GM23338 (cell line): ENCODE measurements at regions not wholly inside any gene's neighbourhood (a gene's known extent, or its start where the extent isn't known, plus 50 kb on each side); places are given as distances from the start of the nearest gene placed in this dataset.

Experiments used
- ATAC-seq: fragments of 200-7000 bp; cut with Tn5 transposase; 3 replicates; pipeline ENCODE4 v1.9.1; 2020
- DNase-seq: peaks from one replicate; pipeline ENCODE4 v3.0.0-alpha.2; 2015; ENCODE audit warnings: low spot score
- H2AFZ ChIP-seq: fragments of 200-600 bp; sonication (generic); 2 replicates; pipeline ENCODE4 v1.8.0; 2016; ENCODE audit warnings: antibody characterized with exemption, mild to moderate bottlenecking, moderate library complexity
- H3F3A ChIP-seq: fragments of 200-600 bp; sonication (generic); replicated peaks from 2 replicates; pipeline ENCODE4 v1.8.0; 2017; ENCODE audit warnings: antibody characterized with exemption, mixed run types, low read depth
- H3K27ac ChIP-seq: fragments of 200-600 bp; sonication (generic); 2 replicates; pipeline ENCODE4 v1.6.1; 2016; ENCODE audit warnings: low read depth
- H3K27me3 ChIP-seq: fragments of 200-600 bp; sonication (generic); 2 replicates; pipeline ENCODE4 v1.8.0; 2016; ENCODE audit warnings: mild to moderate bottlenecking, mixed run types, moderate library complexity; ENCODE audit not compliant: insufficient read depth
- H3K36me3 ChIP-seq: fragments of 200-600 bp; sonication (generic); 2 replicates; pipeline ENCODE4 v1.8.0; 2016; ENCODE audit warnings: mild to moderate bottlenecking; ENCODE audit not compliant: insufficient read depth
- H3K4me1 ChIP-seq: fragments of 200-600 bp; sonication (generic); 2 replicates; pipeline ENCODE4 v1.8.0; 2016; ENCODE audit warnings: mild to moderate bottlenecking, moderate library complexity; ENCODE audit not compliant: insufficient read depth
- H3K4me2 ChIP-seq: fragments of 200-600 bp; sonication (generic); 2 replicates; pipeline ENCODE4 v1.7.1; 2017; ENCODE audit warnings: mixed run types
- H3K4me3 ChIP-seq: fragments of 200-600 bp; sonication (generic); 2 replicates; pipeline ENCODE4 v1.6.1; 2016; ENCODE audit warnings: mixed run types
- H3K79me2 ChIP-seq: fragments of 200-600 bp; sonication (generic); replicated peaks from 2 replicates; pipeline ENCODE4 v1.8.0; 2017; ENCODE audit warnings: mild to moderate bottlenecking; ENCODE audit not compliant: insufficient read depth
- H3K9me2 ChIP-seq: fragments of 200-600 bp; sonication (generic); 2 replicates; pipeline ENCODE4 v1.8.0; 2017; ENCODE audit not compliant: insufficient read depth
- H4K20me1 ChIP-seq: fragments of 200-600 bp; sonication (generic); replicated peaks from 2 replicates; pipeline ENCODE4 v1.8.0; 2017; ENCODE audit warnings: mild to moderate bottlenecking; ENCODE audit not compliant: insufficient read depth
- H3K27ac Mint-ChIP-seq: 2 replicates; pipeline ENCODE4 v1.8.0; 2020; ENCODE audit warnings: inconsistent platforms, mild to moderate bottlenecking, moderate library complexity, mixed read lengths
- H3K27me3 Mint-ChIP-seq: 3 replicates; pipeline ENCODE4 v1.8.0; 2022; ENCODE audit warnings: low read depth, mild to moderate bottlenecking, moderate library complexity, mixed read lengths, inconsistent platforms; ENCODE audit not compliant: insufficient read depth, poor library complexity
- H3K36me3 Mint-ChIP-seq: 3 replicates; pipeline ENCODE4 v1.8.0; 2021; ENCODE audit warnings: low read depth, mild to moderate bottlenecking, inconsistent platforms, moderate library complexity, mixed read lengths
- H3K4me1 Mint-ChIP-seq: 3 replicates; pipeline ENCODE4 v1.8.0; 2020; ENCODE audit warnings: mild to moderate bottlenecking, inconsistent platforms, mixed read lengths
- H3K4me3 Mint-ChIP-seq: 3 replicates; pipeline ENCODE4 v1.8.0; 2021; ENCODE audit warnings: moderate library complexity, mild to moderate bottlenecking, inconsistent platforms, mixed read lengths
- H3K9me3 Mint-ChIP-seq: 3 replicates; pipeline ENCODE4 v1.8.0; 2020; ENCODE audit warnings: moderate library complexity, mild to moderate bottlenecking, inconsistent platforms, mixed read lengths
- CTCF ChIP-seq, 2 experiments: fragments of 200-600 bp in 1 of 2; sonication (generic) in 1 of 2; conservative IDR thresholded peaks; 2 replicates each; pipeline versions ENCODE4 v1.5.1 to v1.6.1; 2016 to 2017; ENCODE audit warnings: antibody characterized with exemption in 2 of 2, low read depth in 2 of 2, mild to moderate bottlenecking in 2 of 2, moderate library complexity in 1 of 2
- EZH2 ChIP-seq: fragments of 200-600 bp; sonication (generic); IDR thresholded peaks from one replicate; pipeline ENCODE4 v1.8.0; 2017; ENCODE audit warnings: antibody characterized with exemption, mild to moderate bottlenecking, low read depth; ENCODE audit not compliant: unreplicated experiment
- EZH2phosphoT487 ChIP-seq: fragments of 200-600 bp; sonication (generic); IDR thresholded peaks from one replicate; pipeline ENCODE4 v1.8.1; 2018; ENCODE audit warnings: antibody characterized with exemption; ENCODE audit not compliant: unreplicated experiment
- JUNB ChIP-seq: IDR thresholded peaks from one replicate; pipeline ENCODE4 v1.6.1; 2016; ENCODE audit warnings: antibody characterized with exemption; ENCODE audit not compliant: unreplicated experiment
- NANOG ChIP-seq: IDR thresholded peaks from 2 replicates; pipeline ENCODE4 v1.6.1; 2016; ENCODE audit warnings: antibody characterized with exemption, borderline replicate concordance
- POLR2AphosphoS5 ChIP-seq: IDR thresholded peaks from 2 replicates; pipeline ENCODE4 v1.6.1; 2016; ENCODE audit warnings: antibody characterized with exemption, low read depth
- REST ChIP-seq: IDR thresholded peaks from one replicate; pipeline ENCODE4 v1.6.1; 2018; ENCODE audit warnings: antibody characterized with exemption; ENCODE audit not compliant: unreplicated experiment
- STAT1 ChIP-seq: IDR thresholded peaks from one replicate; pipeline ENCODE4 v1.6.1; 2016; ENCODE audit warnings: antibody characterized with exemption; ENCODE audit not compliant: unreplicated experiment
- ZNF114 ChIP-seq: fragments of 250-450 bp; sonication (Bioruptor Pico); IDR thresholded peaks from 2 replicates; pipeline ENCODE4 v1.5.0; 2020; ENCODE audit warnings: mild to moderate bottlenecking, moderate library complexity
- ZNF331 ChIP-seq: fragments of 250-450 bp; sonication (Bioruptor Pico); IDR thresholded peaks from 2 replicates; pipeline ENCODE4 v1.5.0; 2020; ENCODE audit warnings: low read depth, mild to moderate bottlenecking, moderate library complexity

GRCh38 chr14:21991130-21991529 is 317.5 kb upstream of the OR4E1 start:
- Histone ChIP-seq H3K27me3 (no peaks in the 10 kb centered on the region), H3K4me1 (no peaks in the 10 kb centered on the region), H3K27ac (no peak overlapping the region), H3K36me3 (no peaks in the 10 kb centered on the region), H4K20me1 (no peaks in the 10 kb centered on the region), H3K4me2 (no peak overlapping the region), H3F3A (no peaks in the 10 kb centered on the region), H3K4me3 (no peak overlapping the region), H3K79me2 (no peaks in the 10 kb centered on the region), H3K9me2 (no peaks in the 10 kb centered on the region), H2AFZ (no peak overlapping the region)
- Mint-ChIP-seq H3K36me3 (no peaks in the 10 kb centered on the region), H3K9me3 (no peaks in the 10 kb centered on the region), H3K4me3 (no peak overlapping the region), H3K27me3 (no peaks in the 10 kb centered on the region), H3K27ac (no peak overlapping the region), H3K4me1 (peaks cover 4% of the 10 kb centered on the region; the same call in 2 of the 3 replicates)
- ATAC-seq (no peak), DNase-seq (no peak)
- no peak for TF ChIP-seq NANOG
- TF ChIP-seq STAT1, result no peak
- no peak for TF ChIP-seq CTCF (conservative IDR thresholded peaks at IDR 0.05; ENCODE audit: low read depth in 2 of 2)

GRCh38 chr14:21990116-21990515 is 316.5 kb upstream of the OR4E1 start:
- Mint-ChIP-seq H3K9me3 (no peaks in the 10 kb centered on the region), H3K4me3 (no peak overlapping the region), H3K27me3 (no peaks in the 10 kb centered on the region), H3K27ac (no peak overlapping the region), H3K4me1 (peaks cover 4% of the 10 kb centered on the region; the same call in 2 of the 3 replicates), H3K36me3 (no peaks in the 10 kb centered on the region)
- no peak for TF ChIP-seq STAT1
- TF ChIP-seq CTCF (conservative IDR thresholded peaks at IDR 0.05; ENCODE audit: low read depth in 2 of 2), result peak; percentile 30 to 49
- no peak overlapping the region for H2AFZ ChIP-seq
- no peaks in the 10 kb centered on the region for H3K4me1 ChIP-seq
- H3K4me3 ChIP-seq, result no peak overlapping the region
- ATAC-seq (peak; percentile 52; the same call in 2 of the 3 replicates), DNase-seq (peak; percentile 50)
- no peaks in the 10 kb centered on the region for H3K9me2 ChIP-seq
- no peak overlapping the region for H3K27ac ChIP-seq
- H3F3A ChIP-seq, result no peaks in the 10 kb centered on the region
- no peaks in the 10 kb centered on the region for H3K79me2 ChIP-seq
- H3K36me3 ChIP-seq, result no peaks in the 10 kb centered on the region
- H3K4me2 ChIP-seq, result no peak overlapping the region
- no peaks in the 10 kb centered on the region for H4K20me1 ChIP-seq
- H3K27me3 ChIP-seq, result no peaks in the 10 kb centered on the region

- no peak overlapping the region for H3K4me3 Mint-ChIP-seq
- Histone ChIP-seq H3F3A (no peaks in the 10 kb centered on the region), H2AFZ (no peak overlapping the region), H3K27me3 (no peaks in the 10 kb centered on the region), H3K9me2 (no peaks in the 10 kb centered on the region), H4K20me1 (no peaks in the 10 kb centered on the region), H3K4me2 (no peak overlapping the region), H3K27ac (no peak overlapping the region), H3K36me3 (no peaks in the 10 kb centered on the region), H3K4me3 (no peak overlapping the region), H3K4me1 (no peaks in the 10 kb centered on the region), H3K79me2 (no peaks in the 10 kb centered on the region)
- DNase-seq (no peak), ATAC-seq (no peak)
- H3K9me3 Mint-ChIP-seq, result no peaks in the 10 kb centered on the region
- peaks cover 4% of the 10 kb centered on the region; the same call in 2 of the 3 replicates for H3K4me1 Mint-ChIP-seq
- H3K36me3 Mint-ChIP-seq, result no peaks in the 10 kb centered on the region
- no peaks in the 10 kb centered on the region for H3K27me3 Mint-ChIP-seq
- H3K27ac Mint-ChIP-seq, result no peak overlapping the region
- TF ChIP-seq EZH2phosphoT487, result no peak
- TF ChIP-seq ZNF114 (CRISPR knock-in tag), result no peak
- TF ChIP-seq ZNF331 (CRISPR knock-in tag), result no peak
- no peak for TF ChIP-seq EZH2
- TF ChIP-seq STAT1, result no peak
- no peak for TF ChIP-seq POLR2AphosphoS5
- TF ChIP-seq NANOG, result no peak
- no peak for TF ChIP-seq JUNB
- TF ChIP-seq REST, result no peak
Measured at GRCh38 chr14:21989090-21989489, 315.5 kb upstream of the OR4E1 start.
